Spleen (tissue), 7 donors: ENCODE measurements at regions not wholly inside any gene's neighbourhood (a gene's known extent, or its start where the extent isn't known, plus 50 kb on each side); places are given as distances from the start of the nearest gene placed in this dataset.

Source experiments
- POLR2A ChIP-seq, 3 donors: fragments of 450-650 bp; IDR thresholded peaks; one replicate each; pipeline ENCODE4 v1.5.1; 2017; ENCODE audit warnings: antibody characterized with exemption in 3 of 3, mild to moderate bottlenecking in 1 of 3
- TF ChIP-seq, protein P1 (sequence below), 11 experiments: fragments of 200-600 bp in 7 of 11; fragments of 450-650 bp in 4 of 11; sonication (generic) in 4 of 11; IDR thresholded peaks in 8 of 11; conservative IDR thresholded peaks in 3 of 11; 1 replicate in 7 of 11; 2 replicates in 4 of 11; pipeline versions ENCODE4 v1.4.0 to v1.8.0; 2016 to 2021; ENCODE audit warnings: antibody characterized with exemption in 11 of 11, inconsistent platforms in 4 of 11, mild to moderate bottlenecking in 1 of 11
- donor health status: DM: no; HTN: no; CAD: no; lungs with moderate emphysema.
- donor health status: DM: no; HTN: no; CAD: no.
- donor health status: DM: no; HTN: no; CAD: no.

DNA sequence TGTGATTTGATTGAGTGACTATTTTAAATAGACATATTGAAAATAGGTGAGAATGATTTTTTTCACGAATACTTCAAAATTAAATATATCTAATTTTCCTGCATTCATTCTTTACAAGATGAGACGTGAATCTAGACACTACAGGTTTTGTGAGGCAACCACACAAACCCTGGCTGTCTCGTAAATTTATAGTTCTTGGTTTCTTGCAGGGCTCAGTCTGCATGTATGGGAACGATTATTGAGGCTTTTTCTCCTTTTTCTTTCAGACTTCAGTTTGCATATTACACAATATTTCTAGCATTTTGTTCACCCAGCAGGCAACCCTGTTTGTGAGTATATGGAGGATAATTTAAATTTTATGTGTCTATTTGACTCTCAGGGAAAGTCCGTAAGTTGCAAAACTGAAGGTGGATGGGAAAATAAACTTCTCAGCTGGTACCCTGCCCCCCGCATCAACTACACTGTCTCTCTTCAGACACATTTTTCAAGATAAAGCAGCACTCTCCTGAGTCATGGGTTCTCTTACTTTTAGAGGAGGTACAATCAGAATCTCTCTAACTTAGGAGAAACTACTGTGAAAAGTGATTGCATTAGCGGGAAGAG, 1349.3 kb downstream of the GRIK2 start:
- TF ChIP-seq, protein P1, sequence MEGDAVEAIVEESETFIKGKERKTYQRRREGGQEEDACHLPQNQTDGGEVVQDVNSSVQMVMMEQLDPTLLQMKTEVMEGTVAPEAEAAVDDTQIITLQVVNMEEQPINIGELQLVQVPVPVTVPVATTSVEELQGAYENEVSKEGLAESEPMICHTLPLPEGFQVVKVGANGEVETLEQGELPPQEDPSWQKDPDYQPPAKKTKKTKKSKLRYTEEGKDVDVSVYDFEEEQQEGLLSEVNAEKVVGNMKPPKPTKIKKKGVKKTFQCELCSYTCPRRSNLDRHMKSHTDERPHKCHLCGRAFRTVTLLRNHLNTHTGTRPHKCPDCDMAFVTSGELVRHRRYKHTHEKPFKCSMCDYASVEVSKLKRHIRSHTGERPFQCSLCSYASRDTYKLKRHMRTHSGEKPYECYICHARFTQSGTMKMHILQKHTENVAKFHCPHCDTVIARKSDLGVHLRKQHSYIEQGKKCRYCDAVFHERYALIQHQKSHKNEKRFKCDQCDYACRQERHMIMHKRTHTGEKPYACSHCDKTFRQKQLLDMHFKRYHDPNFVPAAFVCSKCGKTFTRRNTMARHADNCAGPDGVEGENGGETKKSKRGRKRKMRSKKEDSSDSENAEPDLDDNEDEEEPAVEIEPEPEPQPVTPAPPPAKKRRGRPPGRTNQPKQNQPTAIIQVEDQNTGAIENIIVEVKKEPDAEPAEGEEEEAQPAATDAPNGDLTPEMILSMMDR (IDR thresholded peaks at IDR 0.05 in 8 of 11, conservative IDR thresholded peaks at IDR 0.05 in 3 of 11), result no peak
- no peak for TF ChIP-seq POLR2A (IDR thresholded peaks at IDR 0.05)
